ENCODE measurements at regions not wholly inside any gene's neighbourhood (a gene's known extent, or its start where the extent isn't known, plus 50 kb on each side); places are given as distances from the start of the nearest gene placed in this dataset.

DNA sequence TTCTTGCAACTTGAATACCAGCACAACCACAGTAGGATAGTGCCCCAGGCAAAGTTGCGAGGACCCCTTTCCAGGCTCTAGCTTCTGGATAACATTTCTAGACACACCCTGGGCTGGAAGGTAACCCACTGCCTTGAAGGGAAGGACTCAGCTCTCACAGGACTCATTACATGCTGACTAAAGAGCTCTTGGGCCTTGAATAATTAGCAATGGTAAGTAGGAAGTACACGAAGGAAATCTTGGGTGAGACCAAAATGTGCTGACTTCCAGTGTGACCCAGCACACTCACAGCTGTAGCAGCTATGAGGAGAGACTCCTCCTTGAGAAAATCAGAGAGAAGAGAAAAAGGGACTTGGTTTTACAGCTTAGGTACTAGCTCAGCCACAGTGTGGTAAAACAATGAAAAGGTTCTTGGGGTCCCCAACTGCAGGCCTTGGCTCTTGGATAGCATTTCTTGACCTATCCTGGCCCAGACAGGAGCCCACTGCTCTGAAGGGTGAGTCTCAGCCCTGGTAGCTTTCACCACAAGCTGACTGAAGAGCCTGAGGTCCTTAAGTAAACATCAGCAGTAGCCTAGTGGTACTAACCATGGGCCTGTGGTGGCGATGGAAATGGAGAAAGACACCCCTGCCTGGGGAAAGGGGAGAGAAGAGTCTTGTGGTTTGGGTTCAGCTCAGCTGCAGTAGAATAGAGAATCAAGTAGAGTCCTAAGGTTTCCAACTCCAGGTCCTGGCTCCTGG lies 621.7 kb downstream of the SEMA5A start:
- in situ Hi-C loops (cut with HindIII; ENCODE audit: low pct_unique_long_range_greater_than_20kb, low sequenced_read_pairs), result no loop called here
- no peak for TF ChIP-seq JUND (IDR thresholded peaks at IDR 0.05; ENCODE audit: low read depth)
- no peak for DNase-seq (ENCODE audit: low read depth in 1 of 2, low spot score in 1 of 2)

DNA sequence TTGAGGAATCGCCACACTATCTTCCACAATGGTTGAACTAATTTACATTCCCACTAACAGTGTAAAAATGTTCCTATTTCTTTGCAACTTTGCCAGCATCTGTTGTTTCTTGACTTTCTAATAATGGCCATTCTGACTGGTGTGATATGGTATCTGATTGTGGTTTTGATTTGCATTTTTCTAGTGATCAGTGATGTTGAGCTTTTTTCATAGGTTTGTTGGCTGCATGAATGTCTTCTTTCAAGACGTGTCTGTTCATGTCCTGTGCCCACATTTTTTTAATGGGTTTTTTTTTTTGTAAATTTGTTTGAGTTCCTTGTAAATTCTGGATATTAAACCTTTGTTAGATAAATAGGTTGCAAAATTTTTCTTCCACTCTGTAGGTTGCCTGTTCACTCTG lies 615.9 kb downstream of the SEMA5A start:
- in situ Hi-C loops (cut with HindIII; ENCODE audit: low pct_unique_long_range_greater_than_20kb, low sequenced_read_pairs), result no loop called here
- DNase-seq (ENCODE audit: low read depth in 1 of 2, low spot score in 1 of 2), result no peak
- TF ChIP-seq JUND (IDR thresholded peaks at IDR 0.05; ENCODE audit: low read depth), result no peak

DNA sequence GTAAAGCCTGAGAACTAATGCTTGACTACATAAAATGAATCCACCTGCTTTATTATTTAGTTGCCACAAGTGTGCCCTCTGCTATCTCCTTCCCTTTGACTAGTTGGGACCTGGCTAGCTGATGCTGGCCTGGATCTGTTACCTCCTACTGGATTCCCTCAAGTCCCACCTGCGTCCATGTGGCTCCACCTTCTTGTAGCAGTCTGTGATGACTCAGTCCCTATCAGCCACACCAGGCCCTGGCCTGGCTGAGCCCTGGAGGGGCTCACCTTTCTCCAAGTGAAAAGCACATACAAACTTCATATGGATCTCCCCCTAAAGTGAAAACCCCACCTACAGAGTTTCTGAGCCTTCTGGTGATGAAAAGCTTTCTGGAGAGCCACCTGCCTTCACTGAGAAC lies 611.4 kb downstream of the SEMA5A start:
- in situ Hi-C loops (cut with HindIII; ENCODE audit: low pct_unique_long_range_greater_than_20kb, low sequenced_read_pairs), result no loop called here
- no peak for TF ChIP-seq JUND (IDR thresholded peaks at IDR 0.05; ENCODE audit: low read depth)
- no peak for DNase-seq (ENCODE audit: low read depth in 1 of 2, low spot score in 1 of 2)

DNA sequence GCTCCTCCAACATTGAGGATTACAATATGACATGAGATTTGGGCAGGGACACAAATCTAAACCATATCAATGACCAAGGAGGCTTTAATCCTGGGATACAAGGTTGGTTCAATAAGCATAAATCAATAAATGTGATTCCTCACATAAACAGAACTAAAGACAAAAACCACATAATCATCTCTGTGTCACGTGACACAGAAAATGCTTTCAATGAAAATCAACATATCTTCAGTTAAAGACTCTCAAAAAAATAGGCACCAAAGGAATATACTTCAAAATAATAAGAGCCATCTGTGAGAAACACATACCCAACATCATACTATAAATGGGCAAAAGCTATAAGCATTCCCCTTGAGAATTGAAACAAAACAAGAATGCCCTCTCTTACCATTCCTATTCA lies 604.9 kb downstream of the SEMA5A start:
- in situ Hi-C loops (cut with HindIII; ENCODE audit: low pct_unique_long_range_greater_than_20kb, low sequenced_read_pairs), result no loop called here
- no peak for DNase-seq (ENCODE audit: low read depth in 1 of 2, low spot score in 1 of 2)
- no peak for TF ChIP-seq JUND (IDR thresholded peaks at IDR 0.05; ENCODE audit: low read depth)

DNA sequence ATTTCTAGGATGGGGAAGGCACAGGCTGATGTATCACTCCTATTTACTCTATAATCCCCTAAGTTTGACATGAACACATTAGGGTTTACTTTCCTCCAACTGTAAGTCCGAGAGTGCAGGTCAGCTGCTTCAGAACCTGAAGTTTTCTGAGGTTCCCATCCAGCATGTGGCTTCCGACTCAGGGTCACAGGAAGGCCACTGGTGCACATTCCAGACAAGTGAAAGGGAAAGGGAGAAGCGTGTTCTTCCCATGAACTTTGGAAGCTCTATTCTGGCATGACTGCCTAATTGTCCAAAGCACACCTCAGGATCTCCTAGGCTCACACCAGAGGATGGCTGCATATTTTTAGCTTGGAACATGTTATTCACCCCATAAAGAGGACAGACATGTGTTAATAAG lies 602.6 kb downstream of the SEMA5A start:
- no peak for DNase-seq (ENCODE audit: low read depth in 1 of 2, low spot score in 1 of 2)
- in situ Hi-C loops (cut with HindIII; ENCODE audit: low pct_unique_long_range_greater_than_20kb, low sequenced_read_pairs), result no loop called here
- TF ChIP-seq JUND (IDR thresholded peaks at IDR 0.05; ENCODE audit: low read depth), result no peak

DNA sequence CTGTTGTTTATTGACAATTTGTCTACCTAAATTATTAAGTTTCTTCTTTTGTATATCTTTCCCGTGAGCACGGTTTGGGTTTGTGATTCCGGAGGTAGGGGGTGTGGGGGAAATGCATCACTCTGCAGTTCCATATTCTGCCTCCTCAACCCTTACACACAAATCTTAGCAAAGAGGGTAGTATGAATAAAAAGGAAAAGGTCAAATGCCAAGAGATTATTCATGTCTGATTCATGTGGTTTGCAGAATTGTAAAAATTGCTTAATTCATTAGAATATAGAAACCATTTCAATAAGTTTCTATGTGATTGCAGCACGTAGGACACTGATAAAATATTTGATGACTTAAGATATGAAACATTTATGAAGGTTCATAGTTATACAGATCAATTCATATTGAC lies 601.9 kb downstream of the SEMA5A start:
- TF ChIP-seq JUND (IDR thresholded peaks at IDR 0.05; ENCODE audit: low read depth), result no peak
- DNase-seq (ENCODE audit: low read depth in 1 of 2, low spot score in 1 of 2), result no peak
- in situ Hi-C loops (cut with HindIII; ENCODE audit: low pct_unique_long_range_greater_than_20kb, low sequenced_read_pairs), result no loop called here

DNA sequence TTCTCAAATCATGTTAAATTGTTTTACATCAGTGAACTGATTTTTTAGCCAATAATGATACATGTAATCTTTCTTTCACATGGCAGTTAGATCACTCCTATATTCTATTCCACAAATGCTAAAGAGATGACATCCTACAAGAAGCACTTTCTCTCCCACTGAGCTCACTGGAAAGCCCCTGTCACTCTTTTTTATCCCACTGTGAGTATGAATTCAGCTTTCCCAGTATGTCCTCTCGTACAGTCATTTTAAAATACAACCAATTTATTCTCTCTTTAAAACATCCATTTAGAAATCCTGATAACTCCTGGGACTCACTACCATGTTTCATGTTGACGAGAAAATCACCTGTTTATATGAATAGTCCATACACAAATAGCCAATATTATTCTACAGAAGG lies 599.9 kb downstream of the SEMA5A start:
- no peak for DNase-seq (ENCODE audit: low read depth in 1 of 2, low spot score in 1 of 2)
- TF ChIP-seq JUND (IDR thresholded peaks at IDR 0.05; ENCODE audit: low read depth), result no peak
- in situ Hi-C loops (cut with HindIII; ENCODE audit: low pct_unique_long_range_greater_than_20kb, low sequenced_read_pairs), result no loop called here

DNA sequence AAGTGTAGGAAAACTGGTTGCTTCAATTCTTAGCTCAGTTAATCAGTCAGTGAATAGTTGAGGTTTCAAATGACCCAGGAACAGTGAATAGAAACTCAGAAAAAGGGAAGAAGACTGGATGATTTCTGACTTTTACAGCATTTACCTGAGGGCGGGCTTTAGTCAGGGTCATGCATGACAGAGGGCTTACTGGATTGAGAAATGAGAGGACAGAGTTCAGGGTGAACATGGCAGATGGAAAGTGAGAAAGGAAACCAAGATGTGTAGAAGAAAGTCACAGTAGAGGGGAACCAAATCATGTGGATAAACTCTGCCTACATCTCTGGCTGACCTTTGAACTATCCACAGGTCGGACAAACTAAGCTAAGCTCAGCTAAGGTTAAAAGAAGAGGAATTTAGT lies 596.0 kb downstream of the SEMA5A start:
- TF ChIP-seq JUND (IDR thresholded peaks at IDR 0.05; ENCODE audit: low read depth), result no peak
- no peak for DNase-seq (ENCODE audit: low read depth in 1 of 2, low spot score in 1 of 2)
- in situ Hi-C loops (cut with HindIII; ENCODE audit: low pct_unique_long_range_greater_than_20kb, low sequenced_read_pairs), result no loop called here

DNA sequence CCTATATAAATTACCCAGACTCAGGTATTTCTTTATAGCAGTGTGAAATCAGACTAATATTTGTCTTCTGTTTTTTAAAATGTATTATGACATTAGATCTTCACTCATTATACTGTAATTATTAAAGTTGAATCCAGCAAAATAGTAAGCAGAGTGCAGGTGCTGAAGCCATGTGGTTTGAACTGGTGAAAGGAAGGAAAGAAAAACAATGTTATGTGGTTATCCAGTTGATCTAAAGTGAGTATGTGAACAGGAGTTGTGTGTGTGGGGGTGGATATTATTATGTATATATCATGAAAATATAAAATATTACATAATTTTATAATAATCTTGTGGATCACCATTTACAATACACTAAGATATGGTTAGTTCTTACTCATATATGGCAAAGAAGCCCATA lies 593.7 kb downstream of the SEMA5A start:
- no peak for TF ChIP-seq JUND (IDR thresholded peaks at IDR 0.05; ENCODE audit: low read depth)
- no peak for DNase-seq (ENCODE audit: low read depth in 1 of 2, low spot score in 1 of 2)
- in situ Hi-C loops (cut with HindIII; ENCODE audit: low pct_unique_long_range_greater_than_20kb, low sequenced_read_pairs), result no loop called here

DNA sequence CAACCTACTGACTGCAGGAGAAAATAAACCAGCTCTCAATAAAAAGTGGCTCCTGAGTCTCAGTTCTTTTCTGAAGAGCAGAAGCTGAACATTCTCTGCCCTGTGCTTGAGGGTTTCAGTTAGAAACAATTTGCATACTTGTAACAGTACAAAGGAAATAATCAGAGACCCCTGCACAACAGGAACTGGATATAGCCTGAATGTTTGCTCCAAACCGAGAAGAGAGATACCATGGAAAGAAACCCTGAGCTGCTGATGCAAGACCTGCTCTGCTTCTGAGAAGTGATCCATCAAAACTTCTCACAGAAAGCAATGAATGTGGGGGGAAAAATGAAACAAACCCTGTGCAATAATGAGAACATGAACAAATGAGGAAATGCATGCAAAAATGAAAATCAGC lies 592.9 kb downstream of the SEMA5A start:
- no peak for DNase-seq (ENCODE audit: low read depth in 1 of 2, low spot score in 1 of 2)
- in situ Hi-C loops (cut with HindIII; ENCODE audit: low pct_unique_long_range_greater_than_20kb, low sequenced_read_pairs), result no loop called here
- no peak for TF ChIP-seq JUND (IDR thresholded peaks at IDR 0.05; ENCODE audit: low read depth)

DNA sequence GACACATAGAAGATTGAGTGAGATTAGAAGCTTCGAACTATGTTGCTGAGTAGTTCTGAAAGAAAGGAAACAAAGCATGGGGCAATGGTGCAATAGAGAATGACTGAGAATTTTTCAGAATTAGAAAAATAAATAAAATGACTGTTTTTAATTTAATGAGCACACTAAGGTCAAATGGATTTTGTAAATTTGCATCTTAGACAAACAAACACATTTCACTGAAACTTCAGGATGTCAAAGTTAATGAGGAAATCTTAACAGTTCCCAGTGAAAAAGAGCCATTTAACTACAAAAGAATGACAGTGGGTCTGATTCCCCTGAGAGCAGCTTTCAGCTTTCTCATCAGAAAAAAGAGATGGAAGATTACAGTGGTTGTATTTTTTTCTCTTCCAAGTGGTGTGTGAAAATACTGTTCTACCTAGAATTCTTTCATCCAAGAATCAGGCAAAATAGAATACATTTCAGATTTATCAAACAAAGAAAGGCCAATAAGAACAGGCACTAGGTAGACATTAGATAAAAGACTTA lies 591.9 kb downstream of the SEMA5A start:
- DNase-seq (ENCODE audit: low read depth in 1 of 2, low spot score in 1 of 2), result no peak
- TF ChIP-seq JUND (IDR thresholded peaks at IDR 0.05; ENCODE audit: low read depth), result no peak
- in situ Hi-C loops (cut with HindIII; ENCODE audit: low pct_unique_long_range_greater_than_20kb, low sequenced_read_pairs), result no loop called here

DNA sequence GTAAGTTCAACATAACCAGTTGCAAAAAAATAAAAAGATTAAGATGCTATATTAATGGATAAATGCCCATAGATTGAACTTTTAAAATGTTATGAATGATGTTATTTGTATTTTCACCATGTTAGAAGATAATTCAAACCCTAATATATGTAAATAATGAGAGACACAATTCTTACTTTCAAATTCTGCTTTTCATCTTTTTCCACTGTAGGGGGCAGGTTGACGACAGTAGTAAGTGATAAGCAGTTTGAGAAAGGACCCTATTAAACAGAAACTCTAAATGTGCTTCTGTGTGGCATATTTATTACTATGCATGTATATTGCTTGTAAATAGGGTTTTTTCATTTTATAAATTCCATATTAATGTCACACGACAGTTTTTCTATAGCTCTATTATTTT lies 591.1 kb downstream of the SEMA5A start:
- in situ Hi-C loops (cut with HindIII; ENCODE audit: low pct_unique_long_range_greater_than_20kb, low sequenced_read_pairs), result no loop called here
- DNase-seq (ENCODE audit: low read depth in 1 of 2, low spot score in 1 of 2), result no peak

DNA sequence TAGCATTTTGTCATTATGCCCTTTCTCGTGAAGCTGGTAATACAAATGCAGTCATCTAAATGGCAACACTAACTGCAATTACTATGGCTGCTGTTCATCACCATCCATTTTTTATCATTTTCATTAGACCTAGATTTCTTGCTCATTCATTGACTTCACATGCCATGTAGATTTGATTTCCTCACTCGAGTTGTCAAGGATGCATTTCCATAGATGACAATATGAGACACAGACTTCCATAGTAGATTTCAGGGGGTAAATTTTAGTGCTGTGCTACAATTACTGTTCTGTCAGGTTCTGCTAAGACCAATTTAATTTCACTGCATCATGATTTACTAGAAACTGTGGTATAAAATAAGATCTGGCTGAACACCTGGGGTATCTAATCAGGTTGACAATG lies 589.2 kb downstream of the SEMA5A start:
- no peak for TF ChIP-seq JUND (IDR thresholded peaks at IDR 0.05; ENCODE audit: low read depth)
- no peak for DNase-seq (ENCODE audit: low read depth in 1 of 2, low spot score in 1 of 2)
- in situ Hi-C loops (cut with HindIII; ENCODE audit: low pct_unique_long_range_greater_than_20kb, low sequenced_read_pairs), result no loop called here

More for the DNA sequence above, 591.1 kb downstream of the SEMA5A start:
- no peak for TF ChIP-seq JUND (IDR thresholded peaks at IDR 0.05; ENCODE audit: low read depth)

DNA sequence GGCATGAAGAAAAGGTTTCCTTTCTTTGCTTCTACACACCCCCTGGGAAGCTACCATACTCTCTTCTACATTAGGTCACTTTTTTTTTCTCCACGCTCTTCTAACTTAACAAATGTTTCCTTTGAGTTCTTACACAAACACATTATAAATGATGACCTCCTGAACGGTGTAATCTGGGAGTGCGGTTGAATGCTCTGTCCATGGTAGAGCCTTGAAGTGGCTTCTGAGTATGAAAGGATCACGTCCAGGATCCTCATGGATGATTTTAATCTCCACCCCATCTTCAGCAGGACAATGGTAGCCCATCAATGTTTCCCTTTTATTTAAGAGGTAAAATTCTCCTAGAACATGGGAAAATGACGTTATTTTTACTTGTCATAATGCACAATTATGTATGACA lies 587.3 kb downstream of the SEMA5A start:
- DNase-seq (ENCODE audit: low read depth in 1 of 2, low spot score in 1 of 2), result no peak
- in situ Hi-C loops (cut with HindIII; ENCODE audit: low pct_unique_long_range_greater_than_20kb, low sequenced_read_pairs), result no loop called here
- no peak for TF ChIP-seq JUND (IDR thresholded peaks at IDR 0.05; ENCODE audit: low read depth)
